ENCODE measurements at regions not wholly inside any gene's neighbourhood (a gene's known extent, or its start where the extent isn't known, plus 50 kb on each side); places are given as distances from the start of the nearest gene placed in this dataset.

- TF ChIP-seq CTCF (conservative IDR thresholded peaks at IDR 0.05; ENCODE audit: low read depth, low read length) (no peak), EZH2 (IDR thresholded peaks at IDR 0.05; ENCODE audit: borderline replicate concordance, low read depth, low read length, poor library complexity, severe bottlenecking) (no peak)
- H3K4me1 ChIP-seq (ENCODE audit: insufficient read depth, low read length, poor library complexity, severe bottlenecking): no peaks in the 10 kb centered on the region
- no peaks in the 10 kb centered on the region for H3K27me3 ChIP-seq (replicated peaks; ENCODE audit: insufficient read depth, low read depth, low read length, poor library complexity)
- CTCF ChIA-PET: no interaction called here
- no peaks in the 10 kb centered on the region for H3K36me3 ChIP-seq (ENCODE audit: insufficient read depth, low read length, poor library complexity, severe bottlenecking)
- intact Hi-C loops (cut with micrococcal nuclease; ENCODE audit: unreplicated experiment): no loop called here
- POLR2A ChIA-PET (ENCODE audit: low non-redundant PET): no interaction called here
- no peak for DNase-seq (ENCODE audit: low spot score)
- no TSS peak for BruUV-seq (replicated peaks)
- H3K9me3 ChIP-seq (ENCODE audit: low read depth, low read length, poor library complexity, severe bottlenecking): no peaks in the 10 kb centered on the region
- no peak overlapping the region for H3K27ac ChIP-seq (ENCODE audit: low read depth, low read length, poor library complexity, severe bottlenecking)
- H3K4me3 ChIP-seq (ENCODE audit: low read depth, low read length, poor library complexity, severe bottlenecking): no peak overlapping the region
Observed at GRCh38 chr6:141024526-141024925, 1108.2 kb upstream of the GJE1 start.

DNA sequence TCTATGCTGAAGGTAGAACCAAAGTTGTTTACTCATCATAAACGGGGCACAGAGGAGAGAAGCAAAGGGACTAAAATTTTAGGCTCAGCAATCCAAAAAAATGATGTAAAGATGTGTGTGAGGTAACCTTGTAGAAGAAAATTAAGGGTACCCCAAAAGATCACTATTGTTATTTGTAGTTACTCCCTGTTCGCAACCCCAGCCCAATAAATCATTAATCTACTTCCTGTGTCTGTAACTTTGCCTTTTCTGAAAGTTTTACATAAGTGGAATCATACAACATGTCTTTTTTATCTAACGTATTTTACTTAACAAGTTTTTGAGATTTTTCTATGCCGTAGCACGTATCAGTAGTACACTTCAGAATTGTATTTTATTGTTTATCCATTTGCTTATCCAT is 1114.8 kb upstream of the GJE1 start:
- ChIA-PET POLR2A (ENCODE audit: low non-redundant PET) (no interaction called here), CTCF (no interaction called here)
- Histone ChIP-seq H3K36me3 (ENCODE audit: insufficient read depth, low read length, poor library complexity, severe bottlenecking) (no peaks in the 10 kb centered on the region), H3K4me1 (ENCODE audit: insufficient read depth, low read length, poor library complexity, severe bottlenecking) (no peaks in the 10 kb centered on the region), H3K9me3 (ENCODE audit: low read depth, low read length, poor library complexity, severe bottlenecking) (no peaks in the 10 kb centered on the region), H3K4me3 (ENCODE audit: low read depth, low read length, poor library complexity, severe bottlenecking) (no peak overlapping the region), H3K27ac (ENCODE audit: low read depth, low read length, poor library complexity, severe bottlenecking) (no peak overlapping the region), H3K27me3 (replicated peaks; ENCODE audit: insufficient read depth, low read depth, low read length, poor library complexity) (no peaks in the 10 kb centered on the region)
- TF ChIP-seq CTCF (conservative IDR thresholded peaks at IDR 0.05; ENCODE audit: low read depth, low read length): no peak
- no peak for TF ChIP-seq EZH2 (IDR thresholded peaks at IDR 0.05; ENCODE audit: borderline replicate concordance, low read depth, low read length, poor library complexity, severe bottlenecking)
- intact Hi-C loops (cut with micrococcal nuclease; ENCODE audit: unreplicated experiment): no loop called here
- no peak for DNase-seq (ENCODE audit: low spot score)
- BruUV-seq (replicated peaks): no TSS peak

DNA sequence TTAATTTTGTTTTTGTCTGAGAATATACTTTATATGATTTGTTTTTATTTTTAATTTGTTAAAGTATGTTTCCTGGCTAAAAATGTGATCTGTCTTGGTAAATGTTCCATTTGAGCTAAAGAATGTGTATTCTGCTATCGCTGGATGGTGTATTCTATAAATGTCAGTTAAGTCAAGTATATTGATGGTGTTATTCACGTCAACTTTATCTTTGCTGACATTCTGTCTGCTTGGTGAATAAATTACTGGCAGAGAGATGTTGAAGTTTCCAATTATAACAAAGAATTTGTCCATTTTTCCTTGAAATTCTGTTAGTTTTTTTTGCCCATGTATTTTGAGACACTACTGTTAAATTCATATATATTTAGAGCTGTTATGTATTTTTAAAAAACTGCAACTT is 1131.8 kb upstream of the GJE1 start:
- BruUV-seq (replicated peaks): no TSS peak
- intact Hi-C loops (cut with micrococcal nuclease; ENCODE audit: unreplicated experiment): no loop called here
- POLR2A ChIA-PET (ENCODE audit: low non-redundant PET): no interaction called here

More for the DNA sequence above, 1131.8 kb upstream of the GJE1 start:
- Histone ChIP-seq H3K36me3 (ENCODE audit: insufficient read depth, low read length, poor library complexity, severe bottlenecking) (no peaks in the 10 kb centered on the region), H3K9me3 (ENCODE audit: low read depth, low read length, poor library complexity, severe bottlenecking) (no peaks in the 10 kb centered on the region), H3K4me1 (ENCODE audit: insufficient read depth, low read length, poor library complexity, severe bottlenecking) (no peaks in the 10 kb centered on the region), H3K27ac (ENCODE audit: low read depth, low read length, poor library complexity, severe bottlenecking) (no peak overlapping the region), H3K4me3 (ENCODE audit: low read depth, low read length, poor library complexity, severe bottlenecking) (no peak overlapping the region), H3K27me3 (replicated peaks; ENCODE audit: insufficient read depth, low read depth, low read length, poor library complexity) (no peaks in the 10 kb centered on the region)
- TF ChIP-seq EZH2 (IDR thresholded peaks at IDR 0.05; ENCODE audit: borderline replicate concordance, low read depth, low read length, poor library complexity, severe bottlenecking) (no peak), CTCF (conservative IDR thresholded peaks at IDR 0.05; ENCODE audit: low read depth, low read length) (no peak)
- DNase-seq (ENCODE audit: low spot score): no peak
- CTCF ChIA-PET: no interaction called here

Data from A673 (cell line).